Activated CD8-positive, alpha-beta memory T cell treated with anti-CD3 and anti-CD28 coated beads, Interleukin-2, amount 50 U/mL, for 1 hour (primary cell): ENCODE measurements at regions not wholly inside any gene's neighbourhood (a gene's known extent, or its start where the extent isn't known, plus 50 kb on each side); places are given as distances from the start of the nearest gene placed in this dataset.

Experiments used
- DNase-seq: peaks from one replicate; pipeline ENCODE4 v3.0.0-alpha.2; 2020; ENCODE audit errors: extremely low read depth

DNA sequence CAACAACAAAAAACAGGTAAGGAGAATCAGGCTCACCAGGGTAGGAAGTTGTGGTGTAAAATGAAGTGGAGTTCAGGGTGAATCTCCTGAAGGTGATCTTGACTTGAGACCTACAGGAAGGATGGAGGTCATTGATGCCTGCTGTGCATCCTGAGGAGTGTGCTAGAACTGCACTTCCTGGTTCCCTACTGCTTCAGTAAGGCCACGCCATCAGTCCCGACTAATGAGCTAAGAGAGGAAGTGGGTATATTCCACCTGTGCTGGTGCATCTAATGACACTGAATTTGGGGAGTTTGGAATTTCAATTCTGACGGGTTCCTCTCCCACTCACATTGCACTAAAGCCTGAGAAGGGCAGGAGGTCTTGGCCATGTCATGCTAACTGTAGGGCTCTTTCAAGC, 349.3 kb upstream of the SLC14A2 start:
- no peak for DNase-seq

DNA sequence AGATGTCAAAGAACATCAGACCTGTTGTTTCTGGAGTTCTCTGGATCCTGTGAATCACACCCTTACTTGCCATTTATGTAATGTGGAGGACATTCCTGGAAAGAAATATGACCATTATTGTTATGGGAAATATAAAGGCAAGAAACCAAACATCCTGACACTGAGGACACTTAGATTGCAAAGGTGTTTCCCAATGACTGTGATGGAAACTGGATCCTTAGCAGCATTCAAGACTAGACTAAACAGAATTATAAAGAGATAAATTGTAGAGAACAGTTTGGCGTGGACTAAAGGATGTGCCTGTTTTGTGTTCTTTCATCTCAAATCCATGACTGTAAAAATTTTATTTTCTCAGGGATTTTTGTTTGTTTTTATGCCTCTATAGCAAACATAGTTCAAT, 347.7 kb upstream of the SLC14A2 start:
- DNase-seq, result no peak

DNA sequence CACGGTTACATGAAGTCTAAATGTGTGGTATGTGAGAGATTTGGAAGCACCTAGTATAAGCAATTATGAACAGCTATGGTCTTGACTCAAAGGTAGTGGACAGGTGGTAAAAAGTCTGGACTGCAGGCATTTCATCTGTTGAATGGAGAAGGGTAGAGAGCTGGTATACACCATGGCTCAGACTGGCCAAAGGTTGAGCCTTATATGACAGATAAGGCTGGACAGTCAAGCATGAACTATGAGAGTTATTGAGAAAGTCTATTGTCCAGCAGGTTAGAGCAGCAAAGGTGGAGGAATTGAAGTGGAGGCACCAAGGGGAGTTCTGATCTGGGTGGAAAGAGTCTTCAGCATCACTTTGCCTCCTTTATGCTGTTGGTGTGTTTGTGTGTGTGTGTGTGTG, 346.7 kb upstream of the SLC14A2 start:
- DNase-seq, result no peak

GRCh38 chr18:45270289-45270771, 344.9 kb upstream of the SLC14A2 start:
- DNase-seq, result no peak

- DNase-seq, result no peak
Measured at GRCh38 chr18:45274026-45274425, 341.2 kb upstream of the SLC14A2 start.

- no peak for DNase-seq
Measured at GRCh38 chr18:45275367-45276113, 339.7 kb upstream of the SLC14A2 start.

GRCh38 chr18:45276878-45277277, 338.4 kb upstream of the SLC14A2 start:
- no peak for DNase-seq

DNA sequence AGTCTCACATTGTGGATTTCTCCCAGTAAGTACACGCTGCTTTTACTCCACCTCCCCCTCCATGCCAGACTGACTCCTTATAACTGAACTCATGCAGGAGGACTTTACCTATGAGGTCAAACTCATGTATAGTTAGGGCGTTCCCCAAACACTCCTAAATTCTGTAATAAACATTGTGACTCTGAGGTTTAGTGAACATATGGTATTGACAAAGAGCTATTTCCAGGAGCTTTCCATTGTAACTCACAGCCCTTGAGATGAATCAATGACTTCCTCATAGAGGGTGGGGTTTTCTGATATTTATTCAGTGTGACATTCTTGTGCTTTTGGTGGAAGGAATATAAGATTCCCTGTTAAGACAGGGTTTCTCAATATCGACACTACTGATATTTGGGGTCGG, 337.4 kb upstream of the SLC14A2 start:
- no peak for DNase-seq

DNA sequence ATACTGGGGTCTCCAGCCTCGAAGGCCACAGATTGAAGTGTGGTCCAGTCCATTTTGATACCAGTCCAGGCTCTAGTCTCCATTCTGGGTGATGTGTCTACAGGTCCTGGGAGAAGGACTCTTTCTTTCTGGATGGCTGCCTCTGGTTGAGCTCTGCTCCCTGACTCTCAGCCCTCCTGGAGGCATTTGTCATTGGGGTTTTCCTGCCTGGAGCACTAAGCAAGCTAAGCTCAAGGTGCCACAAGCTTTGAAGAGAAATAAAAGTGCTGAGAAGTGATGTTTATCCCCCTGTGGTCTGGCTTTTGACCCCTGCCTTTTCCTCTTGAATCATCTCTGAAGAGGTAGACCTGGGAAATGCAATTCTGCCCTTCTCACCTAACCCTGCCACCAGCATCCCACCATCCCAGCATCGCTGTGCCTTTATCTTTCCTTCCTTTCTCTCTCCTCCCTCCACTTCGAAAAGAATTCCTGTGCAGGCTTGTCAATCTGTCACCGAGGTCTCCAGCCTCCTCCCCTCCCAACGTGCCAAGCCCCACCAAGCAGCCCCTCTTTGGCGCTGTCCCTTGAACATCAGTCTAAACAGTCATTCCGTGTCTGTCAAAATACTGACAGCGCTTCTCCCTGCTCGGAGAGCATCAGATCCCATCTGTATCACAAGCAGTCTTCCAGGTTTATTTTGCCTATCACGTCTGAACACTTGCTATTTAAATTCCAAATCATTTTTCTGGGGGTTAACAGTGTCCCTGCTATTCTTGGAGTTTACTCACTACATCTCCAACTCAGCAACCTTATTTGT, 334.6 kb upstream of the SLC14A2 start:
- no peak for DNase-seq

DNA sequence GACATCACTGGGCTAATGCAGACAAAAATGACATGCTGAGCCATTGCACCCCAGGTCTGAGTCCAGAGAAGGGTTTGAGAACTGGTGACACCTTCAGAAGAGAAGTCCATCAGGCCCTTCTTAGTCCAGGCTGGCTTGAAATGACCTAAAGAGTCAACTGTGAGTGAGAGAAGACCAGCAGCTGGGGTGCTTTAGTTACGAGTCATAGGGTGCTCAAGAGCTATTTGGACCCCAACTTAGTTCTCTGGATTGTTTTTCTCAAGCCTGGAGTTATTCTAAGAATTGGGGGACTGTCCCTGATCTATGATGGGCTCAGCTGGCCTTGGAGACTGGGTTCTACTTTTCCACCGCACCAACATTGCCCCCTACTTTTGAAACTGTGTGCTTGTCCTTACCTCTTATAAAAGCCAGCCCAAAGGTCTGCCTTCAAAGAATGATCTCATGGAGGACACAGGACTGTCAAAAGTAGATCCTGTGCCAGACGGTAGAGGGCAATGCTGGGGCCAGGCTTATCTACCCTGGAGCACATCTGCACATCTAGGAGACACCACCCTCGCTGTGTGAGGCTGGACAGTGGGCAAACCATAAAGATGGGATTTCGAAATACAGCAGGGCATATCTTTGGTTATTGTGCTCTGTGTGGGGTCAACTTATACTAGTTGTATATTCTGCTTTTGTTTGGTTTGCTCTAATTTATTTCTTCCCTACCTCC, 333.0 kb upstream of the SLC14A2 start:
- DNase-seq, result no peak

GRCh38 chr18:45284174-45284573, 331.1 kb upstream of the SLC14A2 start:
- DNase-seq, result no peak

DNA sequence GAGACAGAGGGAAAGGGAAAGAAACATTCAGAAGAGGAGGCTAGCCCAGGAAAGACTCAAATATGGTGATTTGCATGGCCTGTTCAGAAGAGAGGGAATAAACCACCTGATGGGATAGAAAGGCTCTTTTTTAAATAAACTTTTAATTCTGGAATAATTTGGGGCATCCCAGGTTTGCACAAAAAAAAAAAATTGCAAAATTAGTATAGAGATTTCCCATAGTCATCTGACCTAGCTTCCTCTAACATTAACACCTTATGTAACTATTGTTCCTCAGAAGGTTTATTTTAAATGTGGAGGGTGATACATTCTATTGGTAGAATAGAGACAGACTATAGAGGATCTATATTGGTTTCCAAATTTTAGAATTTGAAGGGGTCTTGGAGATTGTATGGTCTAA, 330.4 kb upstream of the SLC14A2 start:
- DNase-seq, result no peak

DNA sequence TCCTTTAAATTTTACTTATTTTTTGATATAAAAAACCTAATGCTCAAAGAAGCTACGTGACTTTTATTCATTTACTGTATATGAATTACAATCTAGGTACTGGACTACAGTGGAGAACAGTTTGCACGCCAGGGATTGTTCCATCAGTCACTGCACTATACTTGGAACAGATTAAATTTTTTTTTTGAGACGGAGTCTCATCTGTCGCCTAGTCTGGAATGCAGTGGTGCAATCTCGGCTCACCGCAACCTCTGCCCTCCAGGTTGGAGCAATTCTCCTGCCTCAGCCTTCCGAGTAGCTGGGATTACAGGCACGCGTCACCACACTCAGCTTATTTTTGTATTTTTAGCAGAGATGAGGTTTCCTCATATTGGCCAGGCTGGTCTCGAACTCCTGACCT, 330.0 kb upstream of the SLC14A2 start:
- no peak for DNase-seq

DNA sequence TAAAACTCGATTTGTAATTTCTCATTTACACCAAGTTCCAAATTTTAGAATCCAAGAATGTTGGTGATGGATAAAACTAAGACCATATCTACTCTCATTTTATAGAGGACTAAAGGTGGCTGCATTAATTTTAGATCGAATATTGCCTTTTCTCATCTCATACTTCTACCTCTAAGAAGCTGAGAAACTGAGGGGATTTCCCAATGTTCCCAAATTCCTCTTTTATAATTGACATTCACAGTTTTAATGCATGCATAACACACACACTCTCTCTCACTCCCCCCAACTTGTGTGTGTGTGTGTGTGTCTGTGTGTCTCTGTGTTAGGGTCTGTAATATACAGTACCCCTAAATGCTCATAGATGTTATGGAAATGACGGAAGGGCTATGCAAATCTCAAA, 328.8 kb upstream of the SLC14A2 start:
- DNase-seq, result no peak

DNA sequence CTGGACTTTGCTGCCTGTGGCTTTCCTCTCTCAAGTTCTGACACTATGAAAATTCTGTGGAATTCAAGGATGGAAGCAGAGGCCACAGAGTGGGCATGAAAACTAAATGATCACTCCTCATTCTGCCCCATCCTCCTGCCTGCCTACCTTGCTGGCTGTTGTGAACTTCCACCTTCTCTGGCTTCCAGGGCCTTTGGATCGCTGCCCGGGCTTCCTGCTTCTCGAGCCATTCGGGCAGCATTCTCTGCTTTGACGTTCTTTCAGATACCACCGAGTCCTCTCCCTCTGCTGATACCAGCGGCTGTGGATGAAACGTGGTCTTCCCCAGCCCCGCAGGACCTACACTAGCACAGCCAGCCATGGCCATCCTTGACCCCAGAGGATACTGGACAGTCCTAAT, 327.7 kb upstream of the SLC14A2 start:
- DNase-seq, result no peak

DNA sequence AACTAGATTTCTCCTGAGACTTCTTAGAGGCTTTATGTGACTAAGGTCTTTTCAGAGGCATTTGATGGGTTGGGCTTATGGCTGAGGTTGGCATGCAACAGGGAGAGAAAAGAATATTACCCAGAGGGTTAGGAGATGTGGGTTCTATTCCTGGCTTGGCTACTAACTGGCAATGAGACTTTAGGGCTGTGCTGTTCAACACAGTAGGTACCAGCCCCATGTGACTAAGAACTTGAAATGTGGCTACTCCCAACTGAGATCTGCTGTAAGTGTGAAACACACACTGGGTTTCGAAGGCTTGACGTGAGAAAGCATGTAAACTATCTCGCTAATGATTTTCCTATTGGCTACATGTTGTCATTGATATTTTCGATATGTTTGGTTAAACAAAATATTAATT, 324.9 kb upstream of the SLC14A2 start:
- no peak for DNase-seq

GRCh38 chr18:45291621-45292615, 323.4 kb upstream of the SLC14A2 start:
- no peak for DNase-seq

GRCh38 chr18:45295388-45295787, 319.9 kb upstream of the SLC14A2 start:
- DNase-seq, result no peak

GRCh38 chr18:45298986-45299385, 316.3 kb upstream of the SLC14A2 start:
- no peak for DNase-seq

DNA sequence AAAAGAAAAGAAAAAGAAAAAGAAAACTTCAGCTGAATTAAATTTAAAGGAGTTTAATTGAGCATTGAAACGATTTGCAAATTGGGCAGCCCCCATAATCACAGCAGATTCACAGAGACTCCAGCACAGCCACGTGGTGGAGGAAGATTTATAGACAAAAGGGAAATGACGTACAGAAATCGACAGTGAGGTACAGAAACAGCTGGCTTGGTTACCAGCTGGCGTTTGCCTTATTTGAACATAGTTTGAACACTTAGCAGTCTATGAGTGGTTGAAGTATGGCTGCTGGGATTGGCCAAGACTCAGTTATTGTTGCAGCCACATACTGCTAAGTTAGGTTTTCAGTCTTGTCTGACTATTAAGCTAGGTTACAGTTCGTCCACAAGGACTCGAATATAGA, 312.2 kb upstream of the SLC14A2 start:
- no peak for DNase-seq

- no peak for DNase-seq
Measured at GRCh38 chr18:45304558-45304957, 310.7 kb upstream of the SLC14A2 start.
